ENCODE measurements at regions not wholly inside any gene's neighbourhood (a gene's known extent, or its start where the extent isn't known, plus 50 kb on each side); places are given as distances from the start of the nearest gene placed in this dataset.
A peak's percentile ranks its signal among the peaks of the same experiment; 100 is the strongest.
"Not testable (repeated sequence)": the region's sequence is repeated elsewhere in the genome, so short reads cannot be mapped to it uniquely, and the experiment has no call there.

DNA sequence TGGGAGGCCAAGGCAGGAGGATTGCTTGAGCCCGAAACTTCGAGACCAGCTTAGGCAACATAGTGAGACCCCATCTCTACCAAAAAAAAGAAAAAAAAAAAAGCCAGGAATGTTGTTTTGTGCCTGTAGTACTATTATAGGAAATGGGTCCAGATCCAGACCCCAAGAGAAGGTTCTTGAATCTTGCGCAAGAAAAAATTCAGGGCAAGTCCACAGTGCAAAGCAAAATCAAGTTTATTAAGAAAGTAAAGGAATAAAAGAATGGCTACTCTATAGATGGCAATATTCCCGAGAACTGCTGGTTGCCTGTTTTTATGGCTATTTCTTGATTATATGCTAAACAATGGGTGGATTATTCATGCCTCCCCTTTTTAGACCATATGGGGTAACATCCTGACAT is 51.2 kb upstream of the RDX start:
- no peak for DNase-seq (ENCODE audit: low read depth)

GRCh38 chr11:110349138-110349996 is 53.0 kb upstream of the RDX start:
- DNase-seq (ENCODE audit: low read depth), result no peak

GRCh38 chr11:110349997-110350383 is 53.6 kb upstream of the RDX start:
- DNase-seq (ENCODE audit: low read depth), result not testable (repeated sequence)

GRCh38 chr11:110355011-110355744 is 58.8 kb upstream of the RDX start:
- no peak for DNase-seq (ENCODE audit: low read depth)

- DNase-seq (ENCODE audit: low read depth), result no peak
These were observed 60.6 kb upstream of the RDX start for GRCh38 chr11:110356762-110357671.

DNA sequence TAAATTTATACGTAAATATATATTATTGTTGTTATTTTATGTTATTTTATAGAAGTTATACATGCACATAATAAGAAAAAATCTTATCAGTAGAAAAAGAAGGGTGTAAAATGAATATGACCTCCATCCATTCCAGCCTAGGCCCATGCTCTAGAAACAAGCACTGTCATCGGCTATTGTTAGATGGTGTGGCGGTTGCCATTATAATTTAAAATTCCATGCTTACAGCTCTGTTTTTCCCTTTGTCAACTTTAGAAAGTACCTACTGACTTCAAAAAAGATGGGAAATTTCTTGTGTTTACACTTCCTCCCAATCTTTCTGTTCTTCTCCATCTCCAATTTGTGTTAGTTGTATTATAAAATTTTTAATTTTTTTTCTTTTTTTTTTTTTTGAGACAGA is 61.9 kb upstream of the RDX start:
- no peak for DNase-seq (ENCODE audit: low read depth)

- DNase-seq (ENCODE audit: low read depth), result not testable (repeated sequence)
These were observed 64.5 kb upstream of the RDX start for GRCh38 chr11:110360781-110361408.

DNA sequence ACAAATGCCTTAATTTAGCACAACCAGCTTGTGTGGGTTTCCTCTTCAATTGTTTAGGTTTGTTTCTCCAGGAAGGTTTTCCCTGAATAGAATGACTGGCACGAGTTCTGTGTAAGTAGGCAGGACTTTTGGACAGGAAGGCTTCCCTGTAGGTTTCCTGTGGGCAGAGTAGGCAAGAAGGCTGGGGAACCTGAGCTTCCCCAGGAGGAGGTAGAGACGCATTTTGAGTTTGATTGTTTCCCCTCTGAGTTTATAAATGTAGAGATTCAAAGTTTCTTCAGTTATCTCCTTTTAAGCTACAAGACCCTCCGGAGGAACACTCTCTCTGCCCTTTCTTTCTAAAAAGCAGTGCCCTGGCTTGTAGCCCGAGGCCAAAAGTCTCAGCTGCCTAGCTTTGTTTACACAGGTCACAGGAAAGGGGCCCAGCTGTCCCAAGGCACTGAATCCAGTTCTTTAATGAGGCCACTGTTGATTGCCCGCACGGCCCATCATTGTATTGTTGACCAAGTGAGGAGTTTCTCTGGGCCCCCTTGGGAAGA is 66.6 kb upstream of the RDX start:
- no peak for DNase-seq (ENCODE audit: low read depth)

GRCh38 chr11:110366291-110366690 is 63.5 kb upstream of the FDX1 start:
- DNase-seq (ENCODE audit: low read depth), result no peak

DNA sequence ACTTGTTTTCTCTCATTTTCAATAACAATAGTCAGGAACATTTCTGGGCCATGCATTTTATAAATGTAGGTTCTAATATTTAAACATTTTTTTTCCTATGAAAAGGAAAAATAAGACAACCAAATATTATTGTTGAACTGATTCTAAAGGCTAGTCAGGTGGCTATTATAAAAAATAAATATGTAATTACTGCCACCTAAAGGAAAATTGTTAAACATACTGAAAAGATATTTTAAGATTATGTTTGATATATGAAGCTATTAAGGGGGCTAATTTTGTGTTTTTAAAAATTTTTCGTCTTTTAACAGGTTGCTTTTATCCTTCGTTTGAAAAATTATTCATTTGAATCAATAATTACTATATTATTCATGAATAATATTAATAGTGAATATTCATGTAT is 62.2 kb upstream of the FDX1 start:
- no peak for DNase-seq (ENCODE audit: low read depth)

- no peak for DNase-seq (ENCODE audit: low read depth)
These were observed 58.7 kb upstream of the FDX1 start for GRCh38 chr11:110371084-110371483.

- no peak for DNase-seq (ENCODE audit: low read depth)
These were observed 56.6 kb upstream of the FDX1 start for GRCh38 chr11:110373051-110373702.

GRCh38 chr11:110374921-110375320 is 54.8 kb upstream of the FDX1 start:
- DNase-seq (ENCODE audit: low read depth), result no peak

DNA sequence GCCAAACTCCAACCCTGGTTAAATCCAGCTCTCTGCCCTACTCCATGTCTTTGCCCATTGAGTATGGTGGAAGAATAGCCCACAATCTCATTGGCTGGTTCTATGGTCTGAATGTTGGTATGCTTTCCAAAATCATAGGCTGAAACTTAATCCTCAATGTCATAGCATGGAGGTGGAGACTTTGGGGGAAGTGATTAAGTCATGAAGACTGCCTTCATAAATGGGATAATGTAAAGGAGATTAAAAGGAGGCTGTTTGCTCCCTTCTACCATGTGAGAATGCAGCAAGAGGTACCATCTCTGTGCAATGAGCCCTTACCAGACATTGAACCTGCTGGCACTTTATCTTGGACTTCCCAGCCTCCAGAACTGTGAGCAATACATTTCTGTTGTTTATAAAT is 54.4 kb upstream of the FDX1 start:
- no peak for DNase-seq (ENCODE audit: low read depth)

- DNase-seq (ENCODE audit: low read depth), result no peak
These were observed 53.7 kb upstream of the FDX1 start for GRCh38 chr11:110376021-110376420.

- DNase-seq (ENCODE audit: low read depth), result peak; percentile 67
These were observed 52.9 kb upstream of the FDX1 start for GRCh38 chr11:110376711-110377324.

- DNase-seq (ENCODE audit: low read depth), result no peak
These were observed 52.3 kb upstream of the FDX1 start for GRCh38 chr11:110377434-110377833.

- no peak for DNase-seq (ENCODE audit: low read depth)
These were observed 50.5 kb upstream of the FDX1 start for GRCh38 chr11:110379261-110379660.

DNA sequence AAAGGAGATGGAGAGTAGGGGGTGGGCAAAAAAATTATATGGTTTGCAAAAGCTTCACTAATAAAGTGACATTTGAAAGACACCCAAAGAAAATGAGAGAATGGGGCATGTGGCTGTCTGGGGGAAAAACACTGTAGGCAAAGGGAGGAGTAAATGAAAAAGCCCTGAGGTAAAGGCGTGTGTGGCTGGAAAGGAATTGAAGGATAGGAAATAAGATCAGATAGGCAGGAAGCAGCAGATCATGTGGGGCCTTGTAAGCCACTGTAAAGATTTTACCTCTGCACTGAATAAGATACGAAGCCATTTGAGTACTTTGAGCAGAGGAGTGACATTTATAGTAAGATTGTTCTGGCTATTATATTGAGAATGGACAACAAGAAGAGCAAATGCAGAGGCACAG is 49.8 kb upstream of the FDX1 start:
- no peak for DNase-seq (ENCODE audit: low read depth)

Measured in non-pigmented ciliary epithelial cell (primary cell).